GM23338 (cell line): ENCODE measurements at regions not wholly inside any gene's neighbourhood (a gene's known extent, or its start where the extent isn't known, plus 50 kb on each side); places are given as distances from the start of the nearest gene placed in this dataset.

Source experiments
- ATAC-seq: fragments of 200-7000 bp; cut with Tn5 transposase; 3 replicates; pipeline ENCODE4 v1.9.1; 2020
- DNase-seq: peaks from one replicate; pipeline ENCODE4 v3.0.0-alpha.2; 2015; ENCODE audit warnings: low spot score
- H2AFZ ChIP-seq: fragments of 200-600 bp; sonication (generic); 2 replicates; pipeline ENCODE4 v1.8.0; 2016; ENCODE audit warnings: antibody characterized with exemption, mild to moderate bottlenecking, moderate library complexity
- H3F3A ChIP-seq: fragments of 200-600 bp; sonication (generic); replicated peaks from 2 replicates; pipeline ENCODE4 v1.8.0; 2017; ENCODE audit warnings: antibody characterized with exemption, mixed run types, low read depth
- H3K27ac ChIP-seq: fragments of 200-600 bp; sonication (generic); 2 replicates; pipeline ENCODE4 v1.6.1; 2016; ENCODE audit warnings: low read depth
- H3K27me3 ChIP-seq: fragments of 200-600 bp; sonication (generic); 2 replicates; pipeline ENCODE4 v1.8.0; 2016; ENCODE audit warnings: mild to moderate bottlenecking, mixed run types, moderate library complexity; ENCODE audit not compliant: insufficient read depth
- H3K36me3 ChIP-seq: fragments of 200-600 bp; sonication (generic); 2 replicates; pipeline ENCODE4 v1.8.0; 2016; ENCODE audit warnings: mild to moderate bottlenecking; ENCODE audit not compliant: insufficient read depth
- H3K4me1 ChIP-seq: fragments of 200-600 bp; sonication (generic); 2 replicates; pipeline ENCODE4 v1.8.0; 2016; ENCODE audit warnings: mild to moderate bottlenecking, moderate library complexity; ENCODE audit not compliant: insufficient read depth
- H3K4me2 ChIP-seq: fragments of 200-600 bp; sonication (generic); 2 replicates; pipeline ENCODE4 v1.7.1; 2017; ENCODE audit warnings: mixed run types
- H3K4me3 ChIP-seq: fragments of 200-600 bp; sonication (generic); 2 replicates; pipeline ENCODE4 v1.6.1; 2016; ENCODE audit warnings: mixed run types
- H3K79me2 ChIP-seq: fragments of 200-600 bp; sonication (generic); replicated peaks from 2 replicates; pipeline ENCODE4 v1.8.0; 2017; ENCODE audit warnings: mild to moderate bottlenecking; ENCODE audit not compliant: insufficient read depth
- H3K9me2 ChIP-seq: fragments of 200-600 bp; sonication (generic); 2 replicates; pipeline ENCODE4 v1.8.0; 2017; ENCODE audit not compliant: insufficient read depth
- H4K20me1 ChIP-seq: fragments of 200-600 bp; sonication (generic); replicated peaks from 2 replicates; pipeline ENCODE4 v1.8.0; 2017; ENCODE audit warnings: mild to moderate bottlenecking; ENCODE audit not compliant: insufficient read depth
- H3K27ac Mint-ChIP-seq: 2 replicates; pipeline ENCODE4 v1.8.0; 2020; ENCODE audit warnings: inconsistent platforms, mild to moderate bottlenecking, moderate library complexity, mixed read lengths
- H3K27me3 Mint-ChIP-seq: 3 replicates; pipeline ENCODE4 v1.8.0; 2022; ENCODE audit warnings: low read depth, mild to moderate bottlenecking, moderate library complexity, mixed read lengths, inconsistent platforms; ENCODE audit not compliant: insufficient read depth, poor library complexity
- H3K36me3 Mint-ChIP-seq: 3 replicates; pipeline ENCODE4 v1.8.0; 2021; ENCODE audit warnings: low read depth, mild to moderate bottlenecking, inconsistent platforms, moderate library complexity, mixed read lengths
- H3K4me1 Mint-ChIP-seq: 3 replicates; pipeline ENCODE4 v1.8.0; 2020; ENCODE audit warnings: mild to moderate bottlenecking, inconsistent platforms, mixed read lengths
- H3K4me3 Mint-ChIP-seq: 3 replicates; pipeline ENCODE4 v1.8.0; 2021; ENCODE audit warnings: moderate library complexity, mild to moderate bottlenecking, inconsistent platforms, mixed read lengths
- H3K9me3 Mint-ChIP-seq: 3 replicates; pipeline ENCODE4 v1.8.0; 2020; ENCODE audit warnings: moderate library complexity, mild to moderate bottlenecking, inconsistent platforms, mixed read lengths
- CREB1 ChIP-seq: fragments of 250-450 bp; sonication (Bioruptor Pico); IDR thresholded peaks from 2 replicates; pipeline ENCODE4 v1.5.0; 2020; ENCODE audit warnings: low read depth, mild to moderate bottlenecking, moderate library complexity
- CTCF ChIP-seq, 2 experiments: fragments of 200-600 bp in 1 of 2; sonication (generic) in 1 of 2; conservative IDR thresholded peaks; 2 replicates each; pipeline versions ENCODE4 v1.5.1 to v1.6.1; 2016 to 2017; ENCODE audit warnings: antibody characterized with exemption in 2 of 2, low read depth in 2 of 2, mild to moderate bottlenecking in 2 of 2, moderate library complexity in 1 of 2
- ETS1 ChIP-seq: IDR thresholded peaks from 2 replicates; pipeline ENCODE4 v1.6.1; 2016; ENCODE audit warnings: antibody characterized with exemption
- EZH2 ChIP-seq: fragments of 200-600 bp; sonication (generic); IDR thresholded peaks from one replicate; pipeline ENCODE4 v1.8.0; 2017; ENCODE audit warnings: antibody characterized with exemption, mild to moderate bottlenecking, low read depth; ENCODE audit not compliant: unreplicated experiment
- EZH2phosphoT487 ChIP-seq: fragments of 200-600 bp; sonication (generic); IDR thresholded peaks from one replicate; pipeline ENCODE4 v1.8.1; 2018; ENCODE audit warnings: antibody characterized with exemption; ENCODE audit not compliant: unreplicated experiment
- NANOG ChIP-seq: IDR thresholded peaks from 2 replicates; pipeline ENCODE4 v1.6.1; 2016; ENCODE audit warnings: antibody characterized with exemption, borderline replicate concordance
- REST ChIP-seq: IDR thresholded peaks from one replicate; pipeline ENCODE4 v1.6.1; 2018; ENCODE audit warnings: antibody characterized with exemption; ENCODE audit not compliant: unreplicated experiment
- STAT1 ChIP-seq: IDR thresholded peaks from one replicate; pipeline ENCODE4 v1.6.1; 2016; ENCODE audit warnings: antibody characterized with exemption; ENCODE audit not compliant: unreplicated experiment
- ZNF114 ChIP-seq: fragments of 250-450 bp; sonication (Bioruptor Pico); IDR thresholded peaks from 2 replicates; pipeline ENCODE4 v1.5.0; 2020; ENCODE audit warnings: mild to moderate bottlenecking, moderate library complexity
- ZNF462 ChIP-seq: fragments of 250-450 bp; sonication (Bioruptor Pico); IDR thresholded peaks from 2 replicates; pipeline ENCODE4 v1.5.0; 2020; ENCODE audit warnings: mild to moderate bottlenecking, moderate library complexity

- TF ChIP-seq CTCF (conservative IDR thresholded peaks at IDR 0.05; ENCODE audit: low read depth in 2 of 2) (no peak), EZH2phosphoT487 (no peak)
Observed at GRCh38 chr4:136476753-136477152, 1055.5 kb downstream of the PCDH18 start (continued).

GRCh38 chr4:136471051-136471450, 1061.2 kb downstream of the PCDH18 start:
- no peak overlapping the region for H3K4me2 ChIP-seq
- H3K27ac ChIP-seq, result no peak overlapping the region
- no peaks in the 10 kb centered on the region for H3K79me2 ChIP-seq
- DNase-seq (no peak), ATAC-seq (no peak)
- H4K20me1 ChIP-seq, result no peaks in the 10 kb centered on the region
- Mint-ChIP-seq H3K9me3 (peaks cover 7% of the 10 kb centered on the region), H3K27ac (no peak overlapping the region), H3K27me3 (no peaks in the 10 kb centered on the region), H3K4me3 (no peak overlapping the region), H3K36me3 (no peaks in the 10 kb centered on the region), H3K4me1 (no peaks in the 10 kb centered on the region; the same call in 2 of the 3 replicates)
- H3K27me3 ChIP-seq, result no peaks in the 10 kb centered on the region
- no peaks in the 10 kb centered on the region for H3K36me3 ChIP-seq
- H3K4me3 ChIP-seq, result no peak overlapping the region
- H2AFZ ChIP-seq, result no peak overlapping the region
- no peaks in the 10 kb centered on the region for H3K4me1 ChIP-seq
- H3K9me2 ChIP-seq, result no peaks in the 10 kb centered on the region
- H3F3A ChIP-seq, result no peaks in the 10 kb centered on the region
- TF ChIP-seq STAT1 (no peak), NANOG (no peak), EZH2phosphoT487 (no peak), CTCF (conservative IDR thresholded peaks at IDR 0.05; ENCODE audit: low read depth in 2 of 2) (no peak), ZNF114 (CRISPR knock-in tag) (no peak), ZNF462 (no peak), EZH2 (no peak), ETS1 (no peak), CREB1 (no peak), REST (no peak)
